ENCODE measurements at regions not wholly inside any gene's neighbourhood (a gene's known extent, or its start where the extent isn't known, plus 50 kb on each side); places are given as distances from the start of the nearest gene placed in this dataset.
"Not testable (repeated sequence)": the region's sequence is repeated elsewhere in the genome, so short reads cannot be mapped to it uniquely, and the experiment has no call there.

DNA sequence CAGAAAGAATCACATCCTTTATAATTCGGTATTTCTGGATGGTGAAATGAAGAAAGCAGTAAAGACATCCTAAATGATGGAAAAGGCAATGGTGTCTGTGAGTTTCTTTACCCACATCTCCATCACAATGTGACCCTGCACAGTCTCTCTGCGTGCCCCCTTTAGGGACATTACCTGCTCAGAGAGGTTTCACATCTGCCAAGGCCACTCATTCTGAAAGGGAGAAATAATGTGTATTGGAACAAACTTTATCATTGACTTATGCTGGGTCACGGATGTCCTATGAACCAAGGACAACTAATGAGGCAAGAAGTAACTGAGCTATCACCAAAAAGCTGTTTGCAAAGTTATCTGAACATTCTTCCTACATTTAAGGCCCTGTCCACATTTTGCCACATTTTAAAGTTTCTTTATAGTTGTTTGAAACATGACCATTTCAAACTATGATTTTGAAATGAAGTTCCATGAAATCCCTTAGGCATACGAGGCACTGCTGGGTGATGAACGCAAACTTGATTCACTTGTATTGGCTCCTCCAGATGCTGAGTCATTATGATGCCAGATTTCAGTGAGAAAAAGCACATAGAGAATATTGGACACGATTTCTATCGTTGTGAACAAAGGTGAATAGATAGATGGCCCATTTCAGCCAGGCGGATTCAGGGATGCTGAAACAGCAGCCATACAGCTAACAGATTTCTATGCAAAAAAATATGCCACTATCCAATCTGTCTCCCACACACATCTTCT is 63.5 kb upstream of the HMGB1 start:
- H3K4me1 ChIP-seq = no peaks in the 10 kb centered on the region
- no peaks in the 10 kb centered on the region for H3K27me3 ChIP-seq
- no peak overlapping the region for H3K27ac ChIP-seq
- H3K36me3 ChIP-seq = no peaks in the 10 kb centered on the region
- H3K9me3 ChIP-seq = no peaks in the 10 kb centered on the region
- no peak for ATAC-seq
- intact Hi-C loops (cut with DNase I) = no loop called here
- TF ChIP-seq POLR2A (IDR thresholded peaks at IDR 0.05) = no peak
- TF ChIP-seq, protein P1, sequence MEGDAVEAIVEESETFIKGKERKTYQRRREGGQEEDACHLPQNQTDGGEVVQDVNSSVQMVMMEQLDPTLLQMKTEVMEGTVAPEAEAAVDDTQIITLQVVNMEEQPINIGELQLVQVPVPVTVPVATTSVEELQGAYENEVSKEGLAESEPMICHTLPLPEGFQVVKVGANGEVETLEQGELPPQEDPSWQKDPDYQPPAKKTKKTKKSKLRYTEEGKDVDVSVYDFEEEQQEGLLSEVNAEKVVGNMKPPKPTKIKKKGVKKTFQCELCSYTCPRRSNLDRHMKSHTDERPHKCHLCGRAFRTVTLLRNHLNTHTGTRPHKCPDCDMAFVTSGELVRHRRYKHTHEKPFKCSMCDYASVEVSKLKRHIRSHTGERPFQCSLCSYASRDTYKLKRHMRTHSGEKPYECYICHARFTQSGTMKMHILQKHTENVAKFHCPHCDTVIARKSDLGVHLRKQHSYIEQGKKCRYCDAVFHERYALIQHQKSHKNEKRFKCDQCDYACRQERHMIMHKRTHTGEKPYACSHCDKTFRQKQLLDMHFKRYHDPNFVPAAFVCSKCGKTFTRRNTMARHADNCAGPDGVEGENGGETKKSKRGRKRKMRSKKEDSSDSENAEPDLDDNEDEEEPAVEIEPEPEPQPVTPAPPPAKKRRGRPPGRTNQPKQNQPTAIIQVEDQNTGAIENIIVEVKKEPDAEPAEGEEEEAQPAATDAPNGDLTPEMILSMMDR (IDR thresholded peaks at IDR 0.05) = no peak
- no peak overlapping the region for H3K4me3 ChIP-seq
- WGBS, 4 donors = 93 to 95% (median 94%) methylated on average over 8 of the region's 8 CpGs
- DNase-seq = no peak

DNA sequence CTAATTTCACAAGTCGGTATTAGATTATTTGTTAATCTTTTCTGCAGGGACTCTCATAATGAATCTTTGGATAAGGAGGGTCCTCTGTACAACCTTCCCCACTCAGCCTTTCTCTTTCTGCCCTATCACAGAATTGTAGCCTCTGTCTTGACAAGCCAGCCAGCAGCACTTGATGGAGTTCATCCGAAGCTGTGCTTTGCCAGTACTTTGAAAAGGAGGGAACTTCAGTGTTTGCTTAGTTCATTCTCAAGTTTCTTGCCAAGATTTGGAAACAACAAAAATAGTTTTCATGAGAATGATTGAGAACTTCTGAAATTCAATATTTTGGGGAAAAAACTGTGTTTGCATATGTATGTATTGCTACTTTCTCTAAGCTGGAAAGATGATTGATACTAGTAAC is 69.3 kb upstream of the HMGB1 start:
- Histone ChIP-seq H3K4me3 (no peak overlapping the region), H3K9me3 (no peaks in the 10 kb centered on the region), H3K27ac (no peak overlapping the region), H3K36me3 (no peaks in the 10 kb centered on the region), H3K4me1 (no peaks in the 10 kb centered on the region), H3K27me3 (no peaks in the 10 kb centered on the region)
- intact Hi-C loops (cut with DNase I) = no loop called here
- DNase-seq = no peak
- no peak for TF ChIP-seq POLR2A (IDR thresholded peaks at IDR 0.05)
- TF ChIP-seq, protein P1 (IDR thresholded peaks at IDR 0.05) = no peak
- WGBS, 4 donors = 69 to 75% (median 72%) methylated on average over 2 of the region's 2 CpGs
- no peak for ATAC-seq

- no peaks in the 10 kb centered on the region for H3K9me3 ChIP-seq
- no peak for ATAC-seq
- H3K27ac ChIP-seq = no peak overlapping the region
- no peak for DNase-seq
- intact Hi-C loops (cut with DNase I) = no loop called here
- no peaks in the 10 kb centered on the region for H3K4me1 ChIP-seq
- no peak overlapping the region for H3K4me3 ChIP-seq
- 96 to 100% (median 97%) methylated on average over 2 of the region's 2 CpGs for WGBS, 4 donors
- TF ChIP-seq, protein P1 (IDR thresholded peaks at IDR 0.05) = no peak
- TF ChIP-seq POLR2A (IDR thresholded peaks at IDR 0.05) = no peak
- H3K27me3 ChIP-seq = no peaks in the 10 kb centered on the region
- no peaks in the 10 kb centered on the region for H3K36me3 ChIP-seq
Measured at GRCh38 chr13:30545320-30545719, 72.4 kb upstream of the USPL1 start.

GRCh38 chr13:30548046-30548445 is 69.7 kb upstream of the USPL1 start:
- H3K4me3 ChIP-seq; H3K4me1 ChIP-seq; H3K9me3 ChIP-seq; H3K36me3 ChIP-seq; DNase-seq; H3K27me3 ChIP-seq; ATAC-seq; H3K27ac ChIP-seq; intact Hi-C loops (cut with DNase I): not testable (repeated sequence)
- 53 to 65% (median 60%) methylated on average over 5 of the region's 5 CpGs for WGBS, 4 donors

- intact Hi-C loops (cut with DNase I) = loop anchor here in 1 of 10 donors (10.0 kb wide), 1 partner anchor 416 kb away; no protein-coding TSS in a partner anchor
- Histone ChIP-seq H3K9me3 (no peaks in the 10 kb centered on the region), H3K27ac (no peak overlapping the region), H3K36me3 (no peaks in the 10 kb centered on the region), H3K4me1 (no peaks in the 10 kb centered on the region), H3K4me3 (no peak overlapping the region), H3K27me3 (no peaks in the 10 kb centered on the region)
- 72 to 76% (median 73%) methylated on average over 2 of the region's 2 CpGs for WGBS, 4 donors
- TF ChIP-seq, protein P1 (IDR thresholded peaks at IDR 0.05) = peak in 8 of 12 donors; percentile 15 to 36 (median 26)
- no peak for TF ChIP-seq POLR2A (IDR thresholded peaks at IDR 0.05)
- DNase-seq = no peak
- no peak for ATAC-seq
Measured at GRCh38 chr13:30551189-30551588, 66.5 kb upstream of the USPL1 start.

All from heart left ventricle (tissue), 16 donors.